Neuronal stem cell (in vitro differentiated cells): ENCODE measurements at regions not wholly inside any gene's neighbourhood (a gene's known extent, or its start where the extent isn't known, plus 50 kb on each side); places are given as distances from the start of the nearest gene placed in this dataset.

Experiments used
- DNase-seq: peaks from one replicate; pipeline ENCODE4 v3.0.0-alpha.2; 2013; ENCODE audit warnings: low spot score
- H2AFZ ChIP-seq: one replicate; pipeline ENCODE4 v1.6.1; 2013; ENCODE audit warnings: mild to moderate bottlenecking, low read length, inconsistent platforms
- H2AK5ac ChIP-seq: 2 replicates; pipeline ENCODE4 v1.6.1; 2013; ENCODE audit warnings: low read depth, mild to moderate bottlenecking, inconsistent platforms, low read length, moderate library complexity, mixed read lengths
- H2BK120ac ChIP-seq: 2 replicates; pipeline ENCODE4 v1.6.1; 2013; ENCODE audit warnings: low read depth, mild to moderate bottlenecking, inconsistent platforms, low read length, moderate library complexity, mixed read lengths
- H2BK12ac ChIP-seq: one replicate; pipeline ENCODE4 v1.6.1; 2013; ENCODE audit warnings: low read length, inconsistent platforms
- H2BK15ac ChIP-seq: 2 replicates; pipeline ENCODE4 v1.6.1; 2013; ENCODE audit warnings: mild to moderate bottlenecking, low read length, inconsistent platforms, mixed read lengths
- H2BK5ac ChIP-seq: one replicate; pipeline ENCODE4 v1.6.1; 2013; ENCODE audit warnings: inconsistent platforms, mild to moderate bottlenecking, low read length, moderate library complexity
- H3K14ac ChIP-seq: one replicate; pipeline ENCODE4 v1.6.1; 2013; ENCODE audit warnings: low read length, inconsistent platforms
- H3K18ac ChIP-seq: 2 replicates; pipeline ENCODE4 v1.6.1; 2013; ENCODE audit warnings: low read length, inconsistent platforms
- H3K23ac ChIP-seq: 2 replicates; pipeline ENCODE4 v1.6.1; 2013; ENCODE audit warnings: low read depth, mild to moderate bottlenecking, mixed read lengths, low read length, inconsistent platforms; ENCODE audit not compliant: poor library complexity
- H3K27ac ChIP-seq: replicated peaks from 3 replicates; pipeline ENCODE4 v1.5.1; 2013; ENCODE audit warnings: low read length, inconsistent platforms
- H3K27me3 ChIP-seq, 3 experiments: 2 replicates each; pipeline ENCODE4 v1.6.1; 2013; ENCODE audit warnings: low read length in 3 of 3, mild to moderate bottlenecking in 2 of 3, inconsistent platforms in 1 of 3, low read depth in 1 of 3, mixed read lengths in 1 of 3, moderate library complexity in 1 of 3; ENCODE audit not compliant: control insufficient read depth in 3 of 3, insufficient read depth in 3 of 3
- H3K36me3 ChIP-seq, 2 donors: replicated peaks in 1 of 2; 2 replicates each; pipeline ENCODE4 v1.6.1; 2013; ENCODE audit warnings: low read length in 2 of 2; ENCODE audit not compliant: control insufficient read depth in 2 of 2, insufficient read depth in 2 of 2
- H3K4ac ChIP-seq: 2 replicates; pipeline ENCODE4 v1.6.1; 2013; ENCODE audit warnings: inconsistent platforms, mild to moderate bottlenecking, low read length, moderate library complexity
- H3K4me1 ChIP-seq, 2 donors: 1 replicate in 1 of 2; 2 replicates in 1 of 2; pipeline ENCODE4 v1.6.1; 2013; ENCODE audit warnings: low read length in 2 of 2, low read depth in 1 of 2; ENCODE audit not compliant: control insufficient read depth in 2 of 2, insufficient read depth in 1 of 2
- H3K4me2 ChIP-seq: one replicate; pipeline ENCODE4 v1.6.1; 2013; ENCODE audit warnings: mild to moderate bottlenecking, low read length, inconsistent platforms; ENCODE audit not compliant: insufficient read depth, poor library complexity, severe bottlenecking
- H3K4me3 ChIP-seq, 2 donors: 2 replicates each; pipeline ENCODE4 v1.5.1; 2013; ENCODE audit warnings: low read length in 2 of 2, mild to moderate bottlenecking in 2 of 2, inconsistent platforms in 1 of 2, moderate library complexity in 1 of 2
- H3K79me1 ChIP-seq: one replicate; pipeline ENCODE4 v1.6.1; 2013; ENCODE audit warnings: low read depth, mild to moderate bottlenecking, inconsistent platforms, low read length, moderate library complexity
- H3K9ac ChIP-seq: one replicate; pipeline ENCODE4 v1.6.1; 2013; ENCODE audit warnings: mild to moderate bottlenecking, low read depth, low read length, inconsistent platforms; ENCODE audit not compliant: poor library complexity
- H3K9me3 ChIP-seq, 2 donors: replicated peaks in 1 of 2; 2 replicates each; pipeline versions ENCODE3 to v1.6.1; 2013; ENCODE audit warnings: low read length in 2 of 2, mild to moderate bottlenecking in 2 of 2, inconsistent platforms in 1 of 2, low read depth in 1 of 2, mixed read lengths in 1 of 2, moderate library complexity in 1 of 2; ENCODE audit not compliant: control insufficient read depth in 2 of 2, insufficient read depth in 1 of 2
- H4K8ac ChIP-seq: one replicate; pipeline ENCODE4 v1.6.1; 2013; ENCODE audit warnings: low read depth, mild to moderate bottlenecking, inconsistent platforms, low read length, moderate library complexity
- H4K91ac ChIP-seq: one replicate; pipeline ENCODE4 v1.6.1; 2013; ENCODE audit warnings: low read length, low read depth, mild to moderate bottlenecking, inconsistent platforms; ENCODE audit not compliant: poor library complexity
- WGBS, 2 donors: extraction: QIAGEN DNeasy Blood & Tissue Kit; methylation state at CpG; one replicate each; pipeline ENCODE4 v1.1.7; 2013; ENCODE audit warnings: missing lambda C conversion rate in 2 of 2, mixed read lengths in 1 of 2; ENCODE audit not compliant: insufficient read length in 2 of 2, insufficient replicate concordance in 1 of 2; ENCODE audit errors: extremely low coverage in 2 of 2; 5-methylcytosine and 5-hydroxymethylcytosine counted together

- Histone ChIP-seq H3K4ac (no peak overlapping the region), H4K91ac (no peak overlapping the region), H3K27me3 (peaks cover 0 to 36% (median 6%) of the 10 kb centered on the region in 3 experiments), H2BK5ac (no peak overlapping the region), H2BK15ac (peak overlapping the region; percentile 84), H3K14ac (no peak overlapping the region), H3K4me2 (peak overlapping the region; percentile 95), H3K4me3 (peak overlapping the region; percentile 35 to 82), H2BK120ac (peak overlapping the region; percentile 75), H3K36me3 (no peaks in the 10 kb centered on the region), H2BK12ac (no peak overlapping the region), H2AK5ac (peak overlapping the region; percentile 9), H3K23ac (peak overlapping the region; percentile 69), H3K4me1 (peaks cover 4 to 7% of the 10 kb centered on the region in 2 donors), H4K8ac (peak overlapping the region; percentile 97), H2AFZ (peak overlapping the region; percentile 93), H3K9ac (peak overlapping the region; percentile 92), H3K79me1 (no peaks in the 10 kb centered on the region), H3K9me3 (peaks cover 0 to 2% of the 10 kb centered on the region in 2 donors), H3K18ac (peak overlapping the region; percentile 94), H3K27ac (no peak overlapping the region)
- peak; percentile 59 for DNase-seq
- no CpG with 5 or more reads among the region's 75 CpGs for WGBS, 2 donors
Observed at GRCh38 chr15:31215490-31216214, 111.0 kb upstream of the KLF13 start.

- peak; percentile 17 for DNase-seq
- no peak overlapping the region for H3K4ac ChIP-seq
- no CpG with 5 or more reads among the region's 30 CpGs for WGBS, 2 donors
- H2BK15ac ChIP-seq, result peak overlapping the region; percentile 60
- H2BK12ac ChIP-seq, result peak overlapping the region; percentile 14
- no peak overlapping the region for H3K14ac ChIP-seq
- peaks cover 4 to 7% of the 10 kb centered on the region in 2 donors for H3K4me1 ChIP-seq
- no peak overlapping the region for H2BK120ac ChIP-seq
- peaks cover 0 to 36% (median 6%) of the 10 kb centered on the region in 3 experiments for H3K27me3 ChIP-seq
- no peak overlapping the region for H4K91ac ChIP-seq
- peak overlapping the region; percentile 12 for H3K18ac ChIP-seq
- no peak overlapping the region for H2BK5ac ChIP-seq
- H3K23ac ChIP-seq, result no peak overlapping the region
- H3K79me1 ChIP-seq, result no peaks in the 10 kb centered on the region
- H3K36me3 ChIP-seq, result no peaks in the 10 kb centered on the region
- no peaks in the 10 kb centered on the region for H3K9me3 ChIP-seq
- peak overlapping the region; percentile 18 for H3K9ac ChIP-seq
- H3K27ac ChIP-seq, result no peak overlapping the region
- peak overlapping the region; percentile 86 for H2AFZ ChIP-seq
- peak overlapping the region; percentile 19 to 82 for H3K4me3 ChIP-seq
- H3K4me2 ChIP-seq, result peak overlapping the region; percentile 95
- no peak overlapping the region for H4K8ac ChIP-seq
- H2AK5ac ChIP-seq, result no peak overlapping the region
Observed at GRCh38 chr15:31216215-31216911, 110.3 kb upstream of the KLF13 start.

- H3K14ac ChIP-seq, result no peak overlapping the region
- H2BK120ac ChIP-seq, result no peak overlapping the region
- H2BK15ac ChIP-seq, result no peak overlapping the region
- no peaks in the 10 kb centered on the region for H3K79me1 ChIP-seq
- peaks cover 0 to 36% (median 6%) of the 10 kb centered on the region in 3 experiments for H3K27me3 ChIP-seq
- peaks cover 4 to 7% of the 10 kb centered on the region in 2 donors for H3K4me1 ChIP-seq
- no peak for DNase-seq
- WGBS, 2 donors, result no CpG with 5 or more reads among the region's 6 CpGs
- H3K4me3 ChIP-seq, result no peak overlapping the region
- H3K9ac ChIP-seq, result no peak overlapping the region
- no peaks in the 10 kb centered on the region for H3K9me3 ChIP-seq
- no peaks in the 10 kb centered on the region for H3K36me3 ChIP-seq
- no peak overlapping the region for H4K8ac ChIP-seq
- H2AK5ac ChIP-seq, result no peak overlapping the region
- H3K27ac ChIP-seq, result no peak overlapping the region
- no peak overlapping the region for H4K91ac ChIP-seq
- no peak overlapping the region for H2BK12ac ChIP-seq
- no peak overlapping the region for H3K4me2 ChIP-seq
- no peak overlapping the region for H2AFZ ChIP-seq
- no peak overlapping the region for H3K4ac ChIP-seq
- H3K18ac ChIP-seq, result no peak overlapping the region
- H2BK5ac ChIP-seq, result no peak overlapping the region
- no peak overlapping the region for H3K23ac ChIP-seq
Observed at GRCh38 chr15:31217067-31217466, 109.6 kb upstream of the KLF13 start.

- Histone ChIP-seq H2BK12ac (no peak overlapping the region), H3K4me2 (no peak overlapping the region), H3K27ac (no peak overlapping the region), H3K4ac (no peak overlapping the region), H3K36me3 (no peaks in the 10 kb centered on the region), H4K91ac (no peak overlapping the region), H2AK5ac (no peak overlapping the region), H3K4me3 (no peak overlapping the region), H2AFZ (no peak overlapping the region), H3K9ac (no peak overlapping the region), H3K9me3 (no peaks in the 10 kb centered on the region), H3K18ac (no peak overlapping the region), H3K27me3 (peaks cover 0 to 40% (median 6%) of the 10 kb centered on the region in 3 experiments), H3K79me1 (no peaks in the 10 kb centered on the region), H2BK120ac (no peak overlapping the region), H3K4me1 (peaks cover 4 to 7% of the 10 kb centered on the region in 2 donors), H3K23ac (no peak overlapping the region), H2BK15ac (no peak overlapping the region), H4K8ac (no peak overlapping the region), H3K14ac (no peak overlapping the region), H2BK5ac (no peak overlapping the region)
- no CpG with 5 or more reads among the region's 10 CpGs for WGBS, 2 donors
- DNase-seq, result no peak
Observed at GRCh38 chr15:31217566-31218270, 108.9 kb upstream of the KLF13 start.
